Esophagus muscularis mucosa (tissue), 4 donors: ENCODE measurements at regions not wholly inside any gene's neighbourhood (a gene's known extent, or its start where the extent isn't known, plus 50 kb on each side); places are given as distances from the start of the nearest gene placed in this dataset.
"Not testable (repeated sequence)": the region's sequence is repeated elsewhere in the genome, so short reads cannot be mapped to it uniquely, and the experiment has no call there.

Experiments used
- DNase-seq: peaks from one replicate; pipeline ENCODE4 v3.0.0-alpha.2; 2017; ENCODE audit errors: extremely low spot score
- H3K27ac ChIP-seq, 4 donors: fragments of 200-600 bp; sonication (generic); replicated peaks in 1 of 4; 1 replicate in 3 of 4; 2 replicates in 1 of 4; pipeline ENCODE4 v1.5.1; 2016 to 2019; ENCODE audit warnings: mild to moderate bottlenecking in 1 of 4
- H3K27me3 ChIP-seq, 4 donors: fragments of 200-600 bp; sonication (generic); one replicate each; pipeline versions ENCODE4 v1.5.1 to v1.6.0; 2016 to 2019
- H3K36me3 ChIP-seq, 4 donors: fragments of 200-600 bp; sonication (generic); one replicate each; pipeline ENCODE4 v1.5.1; 2016 to 2019
- H3K4me1 ChIP-seq, 4 donors: fragments of 200-600 bp; sonication (generic); one replicate each; pipeline ENCODE4 v1.5.1; 2016 to 2019
- H3K4me3 ChIP-seq, 4 donors: fragments of 200-600 bp; sonication (generic); 1 replicate in 2 of 4; 2 replicates in 2 of 4; pipeline ENCODE4 v1.5.1; 2016 to 2019; ENCODE audit warnings: mild to moderate bottlenecking in 4 of 4, moderate library complexity in 1 of 4
- H3K9me3 ChIP-seq, 4 donors: fragments of 200-600 bp; sonication (generic); 1 replicate in 3 of 4; 2 replicates in 1 of 4; pipeline ENCODE4 v1.5.1; 2016 to 2019
- EP300 ChIP-seq: sonication (generic); formaldehyde crosslinking; IDR thresholded peaks from one replicate; pipeline ENCODE4 v1.6.1; 2017; ENCODE audit warnings: antibody characterized with exemption
- POLR2A ChIP-seq: fragments of 450-650 bp; IDR thresholded peaks from one replicate; pipeline ENCODE4 v1.6.1; 2017; ENCODE audit warnings: antibody characterized with exemption, moderate library complexity, mild to moderate bottlenecking, low read depth
- POLR2AphosphoS5 ChIP-seq, 2 donors: sonication (generic); formaldehyde crosslinking; IDR thresholded peaks; one replicate each; pipeline ENCODE4 v1.6.1; 2017; ENCODE audit warnings: antibody characterized with exemption in 2 of 2
- WGBS: methylation state at CpG from one replicate; pipeline ENCODE4 v1.1.5; 2018; 5-methylcytosine and 5-hydroxymethylcytosine counted together
- intact Hi-C: fragments of 100-400 bp; cut with DNase I; formaldehyde crosslinking; loops from one replicate; pipeline ENCODE4 v1.15.1; 2023
- TF ChIP-seq, protein P1 (sequence below), 3 experiments: fragments of 200-600 bp in 2 of 3; fragments of 450-650 bp in 1 of 3; sonication (generic) in 2 of 3; IDR thresholded peaks; one replicate each; pipeline ENCODE4 v1.5.1; 2017 to 2019; ENCODE audit warnings: antibody characterized with exemption in 3 of 3, mild to moderate bottlenecking in 2 of 3, moderate library complexity in 1 of 3

DNA sequence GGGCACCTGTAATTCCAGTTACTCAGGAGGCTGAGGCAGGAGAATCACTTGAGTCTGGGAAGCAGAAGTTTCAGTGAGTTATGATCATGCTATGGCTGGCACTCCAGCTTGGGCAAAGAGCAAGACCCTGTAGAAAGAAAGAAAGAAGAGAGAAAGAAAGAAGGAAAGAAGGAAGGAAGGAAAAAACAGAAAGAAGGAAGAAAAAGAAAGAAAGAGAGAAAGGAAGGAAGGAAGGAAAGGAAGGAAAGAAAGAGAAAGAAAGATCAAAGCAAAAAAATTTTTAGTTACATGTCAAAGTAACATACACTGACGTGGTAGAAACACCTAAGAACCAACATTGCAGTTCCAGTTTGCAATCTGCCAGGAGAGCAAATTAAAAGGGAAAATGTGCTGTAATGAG is 73.8 kb upstream of the JCAD start:
- Histone ChIP-seq H3K36me3 (no peaks in the 10 kb centered on the region), H3K4me1 (no peaks in the 10 kb centered on the region), H3K4me3 (no peak overlapping the region), H3K27me3 (no peaks in the 10 kb centered on the region), H3K9me3 (no peaks in the 10 kb centered on the region), H3K27ac (no peak overlapping the region)
- DNase-seq: no peak
- intact Hi-C loops: no loop called here
- 100% methylated on average over 1 of the region's 1 CpG for WGBS
- no peak for TF ChIP-seq POLR2A
- no peak for TF ChIP-seq POLR2AphosphoS5 (IDR thresholded peaks at IDR 0.05)
- no peak for TF ChIP-seq EP300
- TF ChIP-seq, protein P1, sequence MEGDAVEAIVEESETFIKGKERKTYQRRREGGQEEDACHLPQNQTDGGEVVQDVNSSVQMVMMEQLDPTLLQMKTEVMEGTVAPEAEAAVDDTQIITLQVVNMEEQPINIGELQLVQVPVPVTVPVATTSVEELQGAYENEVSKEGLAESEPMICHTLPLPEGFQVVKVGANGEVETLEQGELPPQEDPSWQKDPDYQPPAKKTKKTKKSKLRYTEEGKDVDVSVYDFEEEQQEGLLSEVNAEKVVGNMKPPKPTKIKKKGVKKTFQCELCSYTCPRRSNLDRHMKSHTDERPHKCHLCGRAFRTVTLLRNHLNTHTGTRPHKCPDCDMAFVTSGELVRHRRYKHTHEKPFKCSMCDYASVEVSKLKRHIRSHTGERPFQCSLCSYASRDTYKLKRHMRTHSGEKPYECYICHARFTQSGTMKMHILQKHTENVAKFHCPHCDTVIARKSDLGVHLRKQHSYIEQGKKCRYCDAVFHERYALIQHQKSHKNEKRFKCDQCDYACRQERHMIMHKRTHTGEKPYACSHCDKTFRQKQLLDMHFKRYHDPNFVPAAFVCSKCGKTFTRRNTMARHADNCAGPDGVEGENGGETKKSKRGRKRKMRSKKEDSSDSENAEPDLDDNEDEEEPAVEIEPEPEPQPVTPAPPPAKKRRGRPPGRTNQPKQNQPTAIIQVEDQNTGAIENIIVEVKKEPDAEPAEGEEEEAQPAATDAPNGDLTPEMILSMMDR (IDR thresholded peaks at IDR 0.05): no peak

DNA sequence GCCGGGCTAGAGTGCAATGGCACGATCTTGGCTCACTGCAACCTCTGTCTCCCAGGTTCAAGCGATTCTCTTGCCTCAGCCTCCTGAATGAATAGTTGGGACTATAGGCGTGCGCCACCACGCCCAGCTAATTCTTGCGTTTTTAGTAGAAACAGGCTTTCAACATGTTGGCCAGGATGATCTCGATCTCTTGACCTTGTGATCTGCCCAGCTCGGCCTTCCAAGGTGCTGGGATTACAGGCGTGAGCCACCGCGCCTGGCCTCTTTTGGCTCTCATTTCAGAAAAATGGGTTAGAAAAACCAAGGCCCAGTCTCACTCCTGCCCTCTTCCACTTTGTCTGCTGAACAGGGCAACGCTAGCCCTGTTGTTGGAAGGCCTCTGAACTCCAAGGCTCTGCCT is 72.0 kb upstream of the JCAD start:
- 97% methylated on average over 13 of the region's 13 CpGs for WGBS
- DNase-seq, H3K4me1 ChIP-seq, H3K4me3 ChIP-seq, H3K27me3 ChIP-seq, H3K9me3 ChIP-seq, intact Hi-C loops, H3K36me3 ChIP-seq, H3K27ac ChIP-seq: not testable (repeated sequence)

DNA sequence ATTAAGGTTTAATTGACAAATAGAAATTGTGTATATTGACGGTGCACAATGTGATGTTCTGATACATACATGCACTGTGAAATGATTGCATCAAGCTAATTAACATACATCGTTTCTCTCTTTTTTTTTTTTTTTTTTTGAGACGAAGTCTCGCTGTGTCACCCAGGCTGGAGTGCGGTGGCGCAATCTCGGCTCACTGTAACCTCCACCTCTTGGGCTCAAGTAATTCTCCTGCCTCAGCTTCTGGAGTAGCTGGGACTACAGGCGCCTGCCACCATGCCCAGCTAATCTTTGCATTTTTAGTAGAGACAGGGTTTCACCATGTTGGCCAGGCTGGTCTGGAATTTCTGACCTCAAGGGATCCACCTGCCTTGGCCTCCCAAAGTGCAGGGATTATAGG is 69.9 kb upstream of the JCAD start:
- H3K9me3 ChIP-seq, H3K27me3 ChIP-seq, H3K36me3 ChIP-seq, H3K4me1 ChIP-seq, intact Hi-C loops, DNase-seq, H3K4me3 ChIP-seq, H3K27ac ChIP-seq: not testable (repeated sequence)
- 91% methylated on average over 8 of the region's 8 CpGs for WGBS

DNA sequence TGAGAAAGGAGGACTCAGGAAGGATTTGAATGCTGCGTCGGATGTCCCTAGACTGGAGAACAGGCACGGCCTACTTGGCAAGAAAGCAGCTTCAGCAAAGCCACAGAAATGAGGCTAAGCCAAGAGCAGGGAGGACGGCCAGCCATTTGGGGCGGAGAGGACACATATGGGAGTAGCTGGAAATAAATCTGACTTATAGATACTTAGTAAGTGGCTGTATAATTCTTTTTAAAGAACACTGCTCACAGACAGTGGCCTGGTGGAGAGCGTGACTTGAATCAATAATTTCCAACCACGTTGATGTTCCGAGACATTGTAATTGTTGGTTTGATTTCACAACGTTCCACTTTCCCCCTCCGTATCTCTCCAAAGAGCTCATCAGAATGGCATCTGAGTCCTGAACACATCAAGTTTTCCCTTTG is 67.7 kb upstream of the JCAD start:
- no peaks in the 10 kb centered on the region for H3K36me3 ChIP-seq
- no peak for DNase-seq
- no peak overlapping the region for H3K27ac ChIP-seq
- TF ChIP-seq EP300 (no peak), POLR2A (no peak), POLR2AphosphoS5 (IDR thresholded peaks at IDR 0.05) (no peak)
- TF ChIP-seq, protein P1 (IDR thresholded peaks at IDR 0.05): no peak
- intact Hi-C loops: no loop called here
- no peaks in the 10 kb centered on the region for H3K4me1 ChIP-seq
- H3K9me3 ChIP-seq: no peaks in the 10 kb centered on the region
- WGBS: 77% methylated on average over 10 of the region's 10 CpGs
- no peaks in the 10 kb centered on the region for H3K27me3 ChIP-seq
- no peak overlapping the region for H3K4me3 ChIP-seq

DNA sequence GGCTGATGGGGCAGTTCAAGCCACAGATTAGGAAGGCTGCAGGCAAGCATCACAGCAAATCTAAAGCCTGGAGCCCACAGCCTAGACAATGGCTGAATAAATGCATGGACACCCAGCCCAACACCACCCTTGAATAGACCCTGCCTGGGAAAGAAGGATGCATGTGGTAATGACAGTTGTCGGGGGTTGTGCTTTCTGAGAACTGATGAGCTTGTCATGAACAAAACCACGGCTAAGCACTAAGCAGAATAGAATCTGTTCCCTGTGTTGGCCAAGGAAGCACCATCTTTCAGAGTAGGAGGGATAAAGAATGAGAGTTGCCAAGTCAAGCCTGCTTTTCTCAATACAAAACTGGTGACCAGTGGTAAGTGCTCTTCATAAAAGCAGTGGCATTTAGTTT is 66.1 kb upstream of the JCAD start:
- Histone ChIP-seq H3K27ac (no peak overlapping the region), H3K9me3 (no peaks in the 10 kb centered on the region), H3K36me3 (no peaks in the 10 kb centered on the region), H3K4me3 (no peak overlapping the region), H3K27me3 (no peaks in the 10 kb centered on the region), H3K4me1 (no peaks in the 10 kb centered on the region)
- DNase-seq: no peak
- WGBS: 75% methylated on average over 2 of the region's 2 CpGs
- intact Hi-C loops: no loop called here
- TF ChIP-seq POLR2A: no peak
- TF ChIP-seq POLR2AphosphoS5 (IDR thresholded peaks at IDR 0.05): no peak
- no peak for TF ChIP-seq EP300
- TF ChIP-seq, protein P1 (IDR thresholded peaks at IDR 0.05): no peak

DNA sequence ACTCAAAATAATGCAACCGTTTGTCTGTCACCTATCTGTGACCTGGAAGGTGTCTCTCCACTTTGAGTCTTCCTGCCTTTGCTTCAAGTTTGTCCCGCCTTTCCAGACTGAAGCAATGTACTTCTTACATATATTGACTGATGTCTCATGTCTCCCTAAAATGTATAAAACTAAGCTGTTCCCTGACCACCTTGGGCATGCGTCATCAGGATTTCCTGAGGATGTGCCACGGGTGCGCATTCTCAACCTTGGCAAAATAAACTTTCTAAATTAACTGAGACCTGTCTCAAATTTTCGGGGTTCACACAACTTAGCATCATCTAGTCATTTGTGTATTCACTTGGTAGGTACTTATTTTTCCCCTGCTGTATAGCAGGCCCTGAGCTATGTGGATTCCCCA is 65.3 kb upstream of the JCAD start:
- Histone ChIP-seq H3K27ac (no peak overlapping the region), H3K4me3 (no peak overlapping the region), H3K9me3 (no peaks in the 10 kb centered on the region), H3K4me1 (no peaks in the 10 kb centered on the region), H3K27me3 (no peaks in the 10 kb centered on the region), H3K36me3 (no peaks in the 10 kb centered on the region)
- intact Hi-C loops: no loop called here
- 75% methylated on average over 6 of the region's 6 CpGs for WGBS
- no peak for TF ChIP-seq POLR2A
- no peak for TF ChIP-seq POLR2AphosphoS5 (IDR thresholded peaks at IDR 0.05)
- TF ChIP-seq EP300: no peak
- TF ChIP-seq, protein P1 (IDR thresholded peaks at IDR 0.05): no peak
- no peak for DNase-seq
